Neural cell (in vitro differentiated cells): ENCODE measurements at regions not wholly inside any gene's neighbourhood (a gene's known extent, or its start where the extent isn't known, plus 50 kb on each side); places are given as distances from the start of the nearest gene placed in this dataset.

ENCODE experiments used
- H2AFZ ChIP-seq: fragments of 200-600, 300-800 bp; sonication (generic), shearing (Covaris generic); 2 replicates; pipeline ENCODE4 v1.6.0; 2014; ENCODE audit warnings: low read depth, mild to moderate bottlenecking, antibody characterized with exemption, low read length, moderate library complexity
- H3F3A ChIP-seq: fragments of 200-600 bp; shearing (Covaris generic); 2 replicates; pipeline ENCODE4 v1.6.1; 2016; ENCODE audit warnings: mild to moderate bottlenecking, moderate library complexity, mixed read lengths, antibody characterized with exemption, low read length; ENCODE audit not compliant: insufficient read depth, poor library complexity, severe bottlenecking
- H3K27ac ChIP-seq: fragments of 200-600, 300-800 bp; sonication (generic), shearing (Covaris generic); 2 replicates; pipeline ENCODE4 v1.5.1; 2014; ENCODE audit warnings: mild to moderate bottlenecking, low read length, moderate library complexity
- H3K27me3 ChIP-seq: fragments of 300-800, 200-600 bp; sonication (generic), shearing (Covaris generic); 2 replicates; pipeline ENCODE4 v1.6.0; 2014; ENCODE audit warnings: mild to moderate bottlenecking, low read depth, low read length, moderate library complexity; ENCODE audit not compliant: insufficient read depth
- H3K36me3 ChIP-seq: fragments of 300-800, 200-600 bp; sonication (generic), shearing (Covaris generic); 2 replicates; pipeline ENCODE4 v1.5.1; 2014; ENCODE audit warnings: mild to moderate bottlenecking, antibody characterized with exemption, low read length, moderate library complexity; ENCODE audit not compliant: insufficient read depth
- H3K4me2 ChIP-seq: fragments of 300-800, 200-600 bp; sonication (generic), shearing (Covaris generic); 2 replicates; pipeline ENCODE4 v1.6.0; 2014; ENCODE audit warnings: mild to moderate bottlenecking, low read length
- H3K4me3 ChIP-seq: fragments of 300-800, 200-600 bp; sonication (generic), shearing (Covaris generic); 2 replicates; pipeline ENCODE4 v1.5.1; 2014; ENCODE audit warnings: mild to moderate bottlenecking, low read length, moderate library complexity
- H3K79me2 ChIP-seq: fragments of 200-600 bp; shearing (Covaris generic); replicated peaks from 2 replicates; pipeline ENCODE4 v1.6.0; 2014; ENCODE audit warnings: mild to moderate bottlenecking, low read length, moderate library complexity; ENCODE audit not compliant: insufficient read depth
- H3K9ac ChIP-seq: fragments of 300-800, 200-600 bp; sonication (generic), shearing (Covaris generic); 2 replicates; pipeline ENCODE4 v1.6.1; 2016; ENCODE audit warnings: mild to moderate bottlenecking, low read length, mixed read lengths
- H3K9me2 ChIP-seq: fragments of 200-600 bp; shearing (Covaris generic); 2 replicates; pipeline ENCODE4 v1.6.1; 2016; ENCODE audit warnings: mild to moderate bottlenecking, low read length, mixed read lengths; ENCODE audit not compliant: insufficient read depth
- H3K9me3 ChIP-seq: fragments of 200-600, 300-800 bp; sonication (generic), shearing (Covaris generic); 2 replicates; pipeline ENCODE4 v1.6.1; 2016; ENCODE audit warnings: mild to moderate bottlenecking, mixed run types, low read length, moderate library complexity, mixed read lengths
- H4K20me1 ChIP-seq: fragments of 200-600 bp; shearing (Covaris generic); 2 replicates; pipeline ENCODE4 v1.6.1; 2016; ENCODE audit warnings: mild to moderate bottlenecking, mixed run types; ENCODE audit not compliant: insufficient read depth
- EP300 ChIP-seq: fragments of 450-650 bp; conservative IDR thresholded peaks from 2 replicates; pipeline ENCODE4 v1.6.1; 2014; ENCODE audit warnings: antibody characterized with exemption, mild to moderate bottlenecking, moderate library complexity; ENCODE audit not compliant: poor library complexity, severe bottlenecking
- EZH2 ChIP-seq: fragments of 200-600, 300-800 bp; shearing (Covaris generic), sonication (generic); IDR thresholded peaks from 2 replicates; pipeline ENCODE4 v1.6.1; 2014; ENCODE audit warnings: antibody characterized with exemption, low read length, borderline replicate concordance, mild to moderate bottlenecking; ENCODE audit not compliant: insufficient read depth, poor library complexity, severe bottlenecking
- MXI1 ChIP-seq: fragments of 450-650 bp; conservative IDR thresholded peaks from 2 replicates; pipeline ENCODE4 v1.6.1; 2014; ENCODE audit warnings: antibody characterized with exemption, mild to moderate bottlenecking; ENCODE audit not compliant: poor library complexity, severe bottlenecking
- POLR2AphosphoS5 ChIP-seq: IDR thresholded peaks from 2 replicates; pipeline ENCODE4 v1.6.1; 2012
- RAD21 ChIP-seq: fragments of 450-650 bp; conservative IDR thresholded peaks from 2 replicates; pipeline ENCODE4 v1.6.1; 2014; ENCODE audit warnings: antibody characterized with exemption, mild to moderate bottlenecking, moderate library complexity
- SMC3 ChIP-seq: fragments of 450-650 bp; conservative IDR thresholded peaks from 2 replicates; pipeline ENCODE4 v1.6.1; 2014; ENCODE audit warnings: antibody characterized with exemption, mild to moderate bottlenecking, moderate library complexity; ENCODE audit not compliant: poor library complexity
- TAF1 ChIP-seq: IDR thresholded peaks from 2 replicates; pipeline ENCODE4 v1.6.1; 2012; ENCODE audit warnings: low read depth
- TF ChIP-seq, protein P1 (sequence below): fragments of 450-650 bp; IDR thresholded peaks from 2 replicates; pipeline ENCODE4 v1.5.1; 2014; ENCODE audit warnings: antibody characterized with exemption, mild to moderate bottlenecking, moderate library complexity; ENCODE audit not compliant: poor library complexity, severe bottlenecking
- TF ChIP-seq, protein P2 (sequence below): IDR thresholded peaks from 2 replicates; pipeline ENCODE4 v1.6.1; 2012; ENCODE audit warnings: borderline replicate concordance

DNA sequence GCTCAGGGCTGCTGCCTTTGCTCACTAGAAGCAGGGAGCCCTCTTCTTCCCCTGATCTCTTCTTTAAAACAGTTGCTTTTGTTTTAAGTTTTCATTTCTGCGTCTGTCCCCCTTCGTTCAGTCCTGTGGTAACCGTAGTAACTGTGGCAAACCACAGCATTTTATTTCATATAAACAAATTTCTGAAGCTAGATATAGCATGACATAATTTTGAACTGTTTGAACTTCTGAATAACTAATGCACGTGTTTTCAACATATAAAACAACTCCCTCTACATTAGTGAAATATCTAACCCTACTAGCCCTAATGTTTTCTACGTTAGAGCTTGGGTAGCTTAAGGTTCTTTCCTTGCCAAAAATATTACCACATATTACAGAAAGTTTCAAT lies 104.6 kb downstream of the DISP1 start:
- Histone ChIP-seq H3K4me2 (no peak overlapping the region), H3K9me3 (no peaks in the 10 kb centered on the region), H3K4me3 (no peak overlapping the region), H3K9ac (no peak overlapping the region), H3F3A (no peaks in the 10 kb centered on the region), H3K27ac (no peak overlapping the region), H3K36me3 (no peaks in the 10 kb centered on the region), H3K79me2 (no peaks in the 10 kb centered on the region), H3K9me2 (no peaks in the 10 kb centered on the region), H4K20me1 (no peaks in the 10 kb centered on the region), H2AFZ (no peak overlapping the region), H3K27me3 (no peaks in the 10 kb centered on the region)
- TF ChIP-seq EZH2 (no peak), POLR2AphosphoS5 (no peak)

DNA sequence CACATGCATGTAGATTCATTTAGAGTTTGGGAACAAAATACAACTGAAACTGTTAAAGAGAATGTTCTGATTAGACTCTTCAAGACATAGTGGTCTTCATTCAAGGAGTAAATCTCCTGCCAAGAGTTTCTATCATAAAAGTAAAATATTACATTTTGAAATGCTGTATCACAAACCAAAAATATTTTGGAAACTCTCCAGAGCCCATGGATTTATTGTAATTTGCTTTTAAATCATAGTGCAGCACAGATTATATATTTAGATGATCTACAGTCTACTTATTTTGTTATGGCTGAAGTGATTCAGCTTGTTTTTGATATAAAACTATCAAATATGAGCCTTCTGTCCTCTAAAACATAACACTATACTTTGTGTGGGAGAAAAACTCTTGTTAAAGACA lies 105.3 kb downstream of the DISP1 start:
- Histone ChIP-seq H3K9me3 (no peaks in the 10 kb centered on the region), H4K20me1 (no peaks in the 10 kb centered on the region), H3K4me2 (no peak overlapping the region), H3K36me3 (no peaks in the 10 kb centered on the region), H2AFZ (no peak overlapping the region), H3K9me2 (no peaks in the 10 kb centered on the region), H3K27me3 (no peaks in the 10 kb centered on the region), H3K27ac (no peak overlapping the region), H3K79me2 (no peaks in the 10 kb centered on the region), H3K9ac (no peak overlapping the region), H3F3A (no peaks in the 10 kb centered on the region), H3K4me3 (no peak overlapping the region)
- no peak for TF ChIP-seq EZH2
- TF ChIP-seq SMC3 = no peak
- no peak for TF ChIP-seq RAD21
- TF ChIP-seq MXI1 = no peak
- TF ChIP-seq TAF1 = no peak
- TF ChIP-seq, protein P1, sequence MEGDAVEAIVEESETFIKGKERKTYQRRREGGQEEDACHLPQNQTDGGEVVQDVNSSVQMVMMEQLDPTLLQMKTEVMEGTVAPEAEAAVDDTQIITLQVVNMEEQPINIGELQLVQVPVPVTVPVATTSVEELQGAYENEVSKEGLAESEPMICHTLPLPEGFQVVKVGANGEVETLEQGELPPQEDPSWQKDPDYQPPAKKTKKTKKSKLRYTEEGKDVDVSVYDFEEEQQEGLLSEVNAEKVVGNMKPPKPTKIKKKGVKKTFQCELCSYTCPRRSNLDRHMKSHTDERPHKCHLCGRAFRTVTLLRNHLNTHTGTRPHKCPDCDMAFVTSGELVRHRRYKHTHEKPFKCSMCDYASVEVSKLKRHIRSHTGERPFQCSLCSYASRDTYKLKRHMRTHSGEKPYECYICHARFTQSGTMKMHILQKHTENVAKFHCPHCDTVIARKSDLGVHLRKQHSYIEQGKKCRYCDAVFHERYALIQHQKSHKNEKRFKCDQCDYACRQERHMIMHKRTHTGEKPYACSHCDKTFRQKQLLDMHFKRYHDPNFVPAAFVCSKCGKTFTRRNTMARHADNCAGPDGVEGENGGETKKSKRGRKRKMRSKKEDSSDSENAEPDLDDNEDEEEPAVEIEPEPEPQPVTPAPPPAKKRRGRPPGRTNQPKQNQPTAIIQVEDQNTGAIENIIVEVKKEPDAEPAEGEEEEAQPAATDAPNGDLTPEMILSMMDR = no peak
- TF ChIP-seq, protein P2, sequence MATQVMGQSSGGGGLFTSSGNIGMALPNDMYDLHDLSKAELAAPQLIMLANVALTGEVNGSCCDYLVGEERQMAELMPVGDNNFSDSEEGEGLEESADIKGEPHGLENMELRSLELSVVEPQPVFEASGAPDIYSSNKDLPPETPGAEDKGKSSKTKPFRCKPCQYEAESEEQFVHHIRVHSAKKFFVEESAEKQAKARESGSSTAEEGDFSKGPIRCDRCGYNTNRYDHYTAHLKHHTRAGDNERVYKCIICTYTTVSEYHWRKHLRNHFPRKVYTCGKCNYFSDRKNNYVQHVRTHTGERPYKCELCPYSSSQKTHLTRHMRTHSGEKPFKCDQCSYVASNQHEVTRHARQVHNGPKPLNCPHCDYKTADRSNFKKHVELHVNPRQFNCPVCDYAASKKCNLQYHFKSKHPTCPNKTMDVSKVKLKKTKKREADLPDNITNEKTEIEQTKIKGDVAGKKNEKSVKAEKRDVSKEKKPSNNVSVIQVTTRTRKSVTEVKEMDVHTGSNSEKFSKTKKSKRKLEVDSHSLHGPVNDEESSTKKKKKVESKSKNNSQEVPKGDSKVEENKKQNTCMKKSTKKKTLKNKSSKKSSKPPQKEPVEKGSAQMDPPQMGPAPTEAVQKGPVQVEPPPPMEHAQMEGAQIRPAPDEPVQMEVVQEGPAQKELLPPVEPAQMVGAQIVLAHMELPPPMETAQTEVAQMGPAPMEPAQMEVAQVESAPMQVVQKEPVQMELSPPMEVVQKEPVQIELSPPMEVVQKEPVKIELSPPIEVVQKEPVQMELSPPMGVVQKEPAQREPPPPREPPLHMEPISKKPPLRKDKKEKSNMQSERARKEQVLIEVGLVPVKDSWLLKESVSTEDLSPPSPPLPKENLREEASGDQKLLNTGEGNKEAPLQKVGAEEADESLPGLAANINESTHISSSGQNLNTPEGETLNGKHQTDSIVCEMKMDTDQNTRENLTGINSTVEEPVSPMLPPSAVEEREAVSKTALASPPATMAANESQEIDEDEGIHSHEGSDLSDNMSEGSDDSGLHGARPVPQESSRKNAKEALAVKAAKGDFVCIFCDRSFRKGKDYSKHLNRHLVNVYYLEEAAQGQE = no peak

DNA sequence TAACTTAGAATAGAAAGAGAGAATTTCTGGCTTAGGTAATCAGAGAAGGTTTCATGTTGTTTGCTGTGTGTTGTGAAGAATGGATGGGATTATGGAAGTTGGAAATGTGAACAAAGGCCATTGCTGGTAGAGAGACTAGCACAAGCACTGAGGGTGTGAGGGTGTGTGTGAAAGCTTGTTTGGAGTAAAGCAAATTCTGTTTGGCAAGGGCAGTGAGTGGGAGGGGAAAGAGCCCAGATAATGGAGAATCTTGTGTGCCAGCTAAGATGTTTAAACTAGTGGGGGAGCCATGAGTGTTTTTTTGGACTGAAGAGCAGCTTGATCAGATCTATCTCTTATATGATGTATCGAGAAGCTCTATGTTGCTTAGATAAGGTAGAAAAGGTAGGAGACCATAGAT lies 107.1 kb downstream of the DISP1 start:
- Histone ChIP-seq H2AFZ (no peak overlapping the region), H3K9me3 (no peaks in the 10 kb centered on the region), H3F3A (no peaks in the 10 kb centered on the region), H3K36me3 (no peaks in the 10 kb centered on the region), H3K79me2 (no peaks in the 10 kb centered on the region), H3K4me2 (no peak overlapping the region), H3K4me3 (no peak overlapping the region), H3K9me2 (no peaks in the 10 kb centered on the region), H4K20me1 (no peaks in the 10 kb centered on the region), H3K9ac (no peak overlapping the region), H3K27me3 (no peaks in the 10 kb centered on the region), H3K27ac (no peak overlapping the region)
- no peak for TF ChIP-seq SMC3
- TF ChIP-seq, protein P2 = no peak
- no peak for TF ChIP-seq EP300
- TF ChIP-seq RAD21 = no peak
- TF ChIP-seq, protein P1 = no peak
- TF ChIP-seq EZH2 = no peak
- no peak for TF ChIP-seq MXI1
- TF ChIP-seq TAF1 = no peak
- no peak for TF ChIP-seq POLR2AphosphoS5
